Colon (tissue), 2 donors: ENCODE measurements at regions not wholly inside any gene's neighbourhood (a gene's known extent, or its start where the extent isn't known, plus 50 kb on each side); places are given as distances from the start of the nearest gene placed in this dataset.

Experiments used
- FAIRE-seq: peaks from 2 replicates; lab custom pipeline; 2012; peaks lifted over from hg19 to GRCh38; lab: Jason Lieb, UNC
- donor health status: control.
- donor health status: control.

DNA sequence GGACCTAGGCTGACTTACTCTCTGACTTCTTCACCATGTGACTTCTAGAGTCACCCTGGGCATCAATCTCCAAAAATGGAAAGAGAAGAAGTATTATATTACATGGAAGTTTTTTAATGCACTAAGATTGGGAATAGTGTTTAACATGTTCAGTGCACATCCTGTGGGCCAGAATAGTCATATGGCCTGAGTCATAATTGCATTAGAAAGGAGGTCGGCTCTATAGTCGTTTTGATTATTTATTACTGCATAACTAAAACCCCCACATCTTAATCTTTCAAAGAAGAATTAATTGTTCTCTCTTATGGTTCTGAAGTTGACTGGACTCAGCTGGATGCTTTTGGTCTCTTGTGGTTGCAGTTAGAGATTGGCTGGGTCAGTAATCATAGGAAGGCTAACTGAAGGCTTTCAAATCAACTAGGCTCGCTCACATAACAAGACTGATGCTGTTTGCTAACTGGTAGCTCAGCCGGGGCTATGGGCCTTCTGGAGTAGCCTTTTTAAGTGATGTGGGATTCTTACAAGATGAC lies 810.6 kb upstream of the ADGRL4 start:
- no peak for FAIRE-seq

DNA sequence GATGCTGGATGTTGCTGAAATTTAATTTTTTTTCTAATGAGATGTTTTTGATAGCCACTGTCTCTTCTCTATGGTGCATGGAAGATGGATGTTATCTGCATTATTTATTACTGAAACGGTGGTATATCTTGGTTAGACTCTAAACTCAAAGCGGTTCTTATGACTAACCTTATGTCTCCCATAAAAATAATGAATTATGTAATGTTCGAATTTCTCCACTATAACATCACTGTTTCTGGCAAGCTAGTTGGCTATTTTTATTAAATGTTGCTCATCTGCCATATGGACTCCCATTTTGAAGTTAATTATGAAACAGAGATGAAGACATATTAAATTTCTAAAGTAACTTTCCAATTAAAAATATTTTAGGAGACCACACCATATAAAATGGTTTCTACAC lies 808.6 kb upstream of the ADGRL4 start:
- FAIRE-seq, result no peak

DNA sequence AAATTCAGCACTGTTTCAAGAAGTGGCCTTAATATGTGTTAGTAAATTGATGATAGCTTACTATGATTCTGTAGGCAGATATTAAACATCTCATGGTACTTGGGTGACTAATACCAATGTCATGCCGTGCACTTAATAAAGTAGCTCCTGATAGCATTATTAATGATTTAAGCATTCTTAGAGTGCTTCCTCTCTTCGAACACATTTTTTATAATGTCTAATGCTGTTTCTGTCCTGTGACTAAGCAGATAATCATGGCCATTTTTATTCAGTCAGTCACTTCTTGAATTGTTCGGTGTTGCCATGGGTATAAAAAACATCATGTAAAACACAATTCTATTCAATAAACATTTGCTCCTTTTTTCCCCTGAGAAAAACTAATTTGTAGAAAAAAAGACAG lies 804.6 kb upstream of the ADGRL4 start:
- FAIRE-seq, result no peak

DNA sequence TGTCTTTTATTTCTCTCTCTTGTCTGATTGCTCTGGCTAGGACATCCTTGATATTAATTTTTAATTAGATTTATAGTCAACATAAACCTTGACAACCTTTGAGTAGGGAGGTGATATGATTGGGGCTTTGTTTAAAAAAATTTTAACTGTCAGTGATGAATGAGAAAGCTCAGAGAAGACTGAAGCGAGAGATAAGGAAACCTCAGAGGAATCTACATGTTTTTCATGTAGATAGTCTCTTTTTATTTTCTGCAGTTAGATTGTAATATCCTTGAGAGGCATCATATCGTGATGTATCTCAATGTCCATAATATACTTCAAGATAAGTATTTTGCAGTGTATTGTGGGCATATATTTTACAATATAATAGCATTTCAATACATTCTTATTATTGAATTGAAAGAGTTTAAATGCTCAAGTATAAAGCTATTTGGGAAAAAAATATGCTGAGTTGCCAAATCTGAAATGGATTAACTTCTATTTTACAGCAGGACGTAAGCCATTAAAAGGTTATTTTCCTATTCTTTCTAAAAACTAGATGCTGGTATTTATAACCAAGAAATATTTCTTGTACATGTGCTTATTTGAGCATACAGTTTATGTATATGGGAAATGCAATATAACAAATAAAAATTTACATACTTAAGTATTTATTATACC lies 802.4 kb upstream of the ADGRL4 start:
- FAIRE-seq, result no peak

DNA sequence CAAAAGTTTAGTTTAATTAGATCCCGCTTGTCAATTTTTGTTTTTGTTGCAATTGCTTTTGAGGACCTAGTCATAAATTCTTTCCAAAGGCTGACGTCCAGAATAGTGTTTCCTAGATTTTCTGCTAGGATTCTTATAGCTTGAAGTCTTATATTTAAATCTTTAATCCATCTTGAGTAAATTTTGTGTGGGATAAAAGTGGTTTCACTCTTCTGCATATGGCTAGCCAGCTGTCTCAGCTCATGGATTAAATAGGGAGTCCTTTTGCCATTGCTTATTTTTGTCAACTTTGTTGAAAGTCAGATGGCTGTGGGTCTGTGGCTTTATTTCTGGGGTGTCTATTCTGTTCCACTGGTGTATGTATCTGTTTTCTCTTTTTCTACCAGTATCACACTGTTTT lies 801.3 kb upstream of the ADGRL4 start:
- FAIRE-seq, result no peak

DNA sequence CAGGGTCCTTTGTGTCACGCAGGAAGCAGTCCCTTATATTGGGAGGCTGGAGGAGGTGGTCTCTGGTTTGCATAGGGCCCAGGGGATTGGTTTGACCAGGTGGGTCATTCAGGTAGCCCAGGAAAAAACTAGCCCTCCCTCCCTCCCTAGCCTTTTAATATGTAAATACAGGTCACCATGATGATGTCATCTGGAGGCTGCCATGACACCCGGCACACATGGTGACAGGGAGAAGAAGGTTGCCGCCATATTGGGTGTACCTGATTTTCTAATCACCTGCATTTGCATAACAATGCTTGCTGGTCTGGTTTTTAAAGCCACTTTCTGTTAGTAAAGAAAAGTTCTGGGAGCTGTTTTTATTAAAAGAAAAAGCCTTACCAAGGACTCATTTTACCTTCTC lies 791.0 kb upstream of the ADGRL4 start:
- no peak for FAIRE-seq

DNA sequence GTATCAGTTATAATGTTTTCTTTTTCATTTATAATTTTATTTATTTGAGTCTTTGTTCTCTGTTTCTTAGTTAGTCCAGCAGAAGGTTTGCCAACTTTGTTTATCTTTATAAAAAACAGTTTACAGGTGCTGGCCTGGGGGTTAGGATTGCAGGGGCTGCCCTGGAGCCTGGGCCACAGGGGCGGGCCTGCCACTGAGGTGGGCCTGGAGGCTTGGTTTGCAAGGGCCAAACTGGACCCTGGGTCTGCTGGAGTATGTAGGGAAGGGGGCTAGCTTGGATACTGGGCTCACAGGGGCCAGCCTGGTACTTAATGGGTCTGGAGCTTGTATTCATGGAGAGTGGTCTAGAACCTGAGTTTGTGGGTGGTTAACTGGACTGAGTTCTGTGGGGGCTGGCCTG lies 789.9 kb upstream of the ADGRL4 start:
- FAIRE-seq, result no peak

DNA sequence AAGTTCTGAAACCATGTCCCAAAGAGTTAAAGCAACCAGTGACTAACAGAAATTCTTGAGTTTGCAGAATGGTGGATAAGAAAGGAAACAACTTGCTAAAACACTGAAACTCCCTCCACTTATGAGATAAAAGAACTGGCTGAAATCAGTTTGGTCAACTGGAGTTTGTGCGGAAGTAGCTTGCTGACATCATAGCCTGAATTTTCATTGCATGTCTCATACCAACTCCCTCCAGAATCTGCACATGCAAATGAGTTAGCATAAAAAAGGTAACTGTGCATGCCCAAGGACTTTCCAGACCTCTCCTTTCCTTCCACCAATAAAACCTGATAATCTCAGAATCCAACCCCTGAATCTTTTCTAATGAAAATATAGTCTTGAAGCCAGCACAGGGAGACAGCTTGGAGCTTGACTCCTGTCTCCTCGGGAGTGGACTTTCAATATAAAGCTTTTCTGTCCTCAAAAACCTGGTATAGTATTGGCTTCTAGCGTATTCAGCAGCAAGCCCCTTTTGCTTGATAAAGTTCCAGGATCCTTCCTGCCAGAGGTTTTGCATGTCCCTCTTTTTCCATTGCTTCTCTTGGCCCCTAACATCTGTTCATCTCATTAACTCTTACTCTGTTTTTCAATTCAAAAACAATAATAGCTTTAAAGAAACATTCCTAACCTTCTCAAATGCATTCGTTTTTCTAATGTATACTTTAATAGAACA lies 785.8 kb upstream of the ADGRL4 start:
- FAIRE-seq, result no peak

DNA sequence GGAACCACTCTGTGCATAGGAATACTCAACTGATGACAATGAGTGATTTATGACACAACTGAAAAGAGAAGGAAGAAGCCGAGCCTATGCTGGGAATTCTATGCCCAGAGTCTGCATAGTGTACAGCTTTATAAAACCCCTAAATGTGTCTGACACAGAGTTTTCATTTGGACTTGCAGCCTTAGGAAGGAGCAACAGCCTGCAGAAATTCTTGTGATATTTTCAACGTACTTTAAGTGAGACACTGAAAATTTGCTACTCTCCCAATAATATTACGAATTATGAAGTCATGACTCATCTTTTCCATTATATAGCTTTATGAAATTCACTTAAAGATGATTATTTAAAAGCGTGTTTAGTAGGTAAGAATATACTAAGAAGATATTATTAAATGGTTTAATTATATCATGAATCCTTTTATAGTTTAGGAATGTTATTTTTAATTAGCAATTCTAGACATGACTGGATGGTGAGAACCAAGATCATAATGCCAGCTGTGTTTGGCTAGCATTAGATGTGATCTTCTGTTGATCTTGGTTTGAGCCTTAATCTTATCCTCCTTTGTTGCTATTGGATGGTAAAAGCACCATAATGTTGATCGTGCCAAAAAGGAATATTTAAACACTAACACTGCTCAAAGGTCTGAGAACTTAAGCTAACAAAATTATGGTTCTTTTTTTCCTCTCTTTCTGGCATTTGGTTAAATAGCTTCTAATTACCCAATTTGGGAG lies 785.1 kb upstream of the ADGRL4 start:
- FAIRE-seq, result no peak

DNA sequence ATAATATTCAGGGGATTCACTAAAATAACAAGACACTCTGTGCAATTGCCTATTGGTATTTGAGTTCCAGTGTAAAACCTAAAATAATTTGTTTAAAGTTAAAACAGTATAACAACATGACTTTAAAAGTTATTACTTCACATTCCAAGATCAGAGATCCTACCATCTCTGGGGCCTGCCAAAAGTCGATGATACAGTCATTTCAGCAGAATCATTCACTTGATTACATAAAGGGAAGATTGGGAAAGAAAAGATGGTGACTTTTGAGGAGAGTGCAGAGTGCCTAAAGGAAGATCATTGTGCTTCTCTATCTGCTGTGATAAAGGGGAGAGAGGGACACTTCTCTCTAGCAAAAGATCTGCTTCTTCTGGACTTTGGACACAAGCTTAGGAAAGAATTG lies 784.4 kb upstream of the ADGRL4 start:
- FAIRE-seq, result no peak

DNA sequence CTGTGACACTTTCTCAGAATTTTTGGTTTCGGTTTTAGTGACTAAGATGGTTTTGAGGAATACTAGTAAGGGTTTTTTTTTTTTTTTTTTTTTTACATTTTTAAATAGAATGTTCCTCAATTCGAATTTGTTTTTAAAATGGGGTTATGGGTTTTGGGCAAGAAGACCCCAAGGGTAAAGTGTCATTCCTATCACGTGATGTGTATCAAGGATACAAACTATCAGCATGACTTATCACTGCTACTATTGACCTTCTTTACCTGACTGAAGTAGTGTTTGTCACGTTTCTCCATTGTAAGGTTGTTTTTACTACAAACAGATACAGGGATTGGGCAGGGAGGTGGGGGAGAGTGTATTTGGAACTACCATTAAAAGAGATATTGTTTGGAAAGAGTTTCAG lies 781.1 kb upstream of the ADGRL4 start:
- FAIRE-seq, result no peak

DNA sequence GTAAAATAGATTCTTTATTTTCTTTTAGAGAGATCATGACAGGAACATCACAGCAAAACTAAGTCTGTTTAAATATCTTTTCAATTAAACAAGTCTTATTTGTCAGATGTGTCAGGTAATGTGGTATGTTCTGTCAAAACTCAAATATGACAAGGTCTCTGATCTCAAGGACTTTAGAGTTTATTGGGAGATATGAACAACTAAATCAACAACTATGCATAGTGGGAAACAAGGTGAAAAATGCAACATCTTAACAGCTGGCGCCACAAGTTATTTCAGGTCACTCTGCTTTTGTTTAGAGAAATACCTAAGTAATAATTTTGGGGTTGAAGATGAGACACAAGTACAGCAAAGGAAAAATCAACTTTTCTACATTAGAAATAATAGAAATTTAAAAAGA lies 779.4 kb upstream of the ADGRL4 start:
- FAIRE-seq, result no peak

DNA sequence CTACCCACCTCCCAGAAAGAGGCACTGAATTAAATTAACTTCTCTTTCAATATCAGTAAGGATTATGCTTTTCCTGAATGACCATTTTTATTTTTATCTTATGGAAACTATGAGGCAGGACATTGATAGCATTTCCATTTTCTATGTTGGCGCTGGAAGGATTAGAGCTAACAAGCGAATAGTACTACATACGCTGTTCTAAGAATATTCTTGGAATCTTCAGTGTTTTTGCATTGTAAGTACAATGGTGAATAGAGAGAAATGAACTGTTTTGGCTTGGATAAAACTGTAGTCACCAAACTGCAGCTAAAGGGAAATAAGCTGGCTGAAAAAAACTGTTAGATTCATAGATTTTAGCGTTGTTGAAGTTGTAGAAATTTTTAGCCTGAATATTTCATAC lies 779.0 kb upstream of the ADGRL4 start:
- FAIRE-seq, result no peak

DNA sequence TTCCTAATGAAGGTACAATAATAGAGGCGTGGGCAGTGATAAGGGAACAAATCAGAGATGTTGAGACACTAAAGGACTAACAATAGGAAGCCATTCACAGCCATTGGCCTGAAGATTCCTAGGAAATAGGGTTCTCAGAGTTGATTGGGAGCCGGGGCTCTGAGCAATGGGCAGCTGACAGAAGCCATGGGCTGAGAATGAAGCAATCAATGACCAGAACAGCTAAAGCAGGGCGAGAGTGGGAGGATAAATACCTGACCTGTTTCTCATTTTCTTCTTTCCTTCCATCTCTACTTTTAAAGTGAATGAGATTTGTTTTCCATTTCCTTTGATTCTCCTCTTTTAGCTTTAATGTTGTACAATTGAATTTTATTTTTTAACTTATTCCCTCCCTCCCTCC lies 774.7 kb upstream of the ADGRL4 start:
- FAIRE-seq, result no peak

DNA sequence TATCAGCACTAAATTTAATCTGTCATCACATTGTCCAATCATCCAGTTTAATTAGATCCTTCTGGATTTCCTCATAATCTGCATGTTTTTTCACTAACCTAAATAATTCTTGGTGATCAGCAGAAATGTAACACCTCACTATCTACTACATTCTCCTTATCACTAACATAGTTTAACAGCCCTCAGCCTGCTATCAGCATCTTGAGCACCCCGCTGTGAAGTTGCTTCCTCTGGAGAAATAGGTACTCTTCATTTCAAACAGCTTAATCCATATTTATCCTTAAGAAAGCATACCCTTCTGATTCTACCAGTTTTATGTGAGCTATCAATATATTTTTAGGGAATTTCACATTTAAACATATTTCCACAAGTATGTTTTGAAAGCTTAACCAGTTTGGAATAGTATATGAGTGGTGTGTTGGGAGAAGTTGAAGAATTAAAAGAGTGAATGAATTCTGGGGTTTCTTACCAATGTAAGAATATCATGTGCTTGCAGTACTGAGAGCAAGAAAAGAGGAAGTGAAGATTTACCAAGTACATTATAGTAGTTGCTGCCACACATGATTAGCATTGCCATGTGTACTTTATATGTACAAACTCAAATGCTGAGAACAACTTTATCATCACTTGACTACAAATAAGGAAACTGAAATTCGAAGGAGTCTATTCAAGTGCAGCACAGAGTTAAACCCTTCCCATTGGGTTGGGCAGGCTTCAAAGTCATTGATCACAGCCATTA lies 771.1 kb upstream of the ADGRL4 start:
- no peak for FAIRE-seq

DNA sequence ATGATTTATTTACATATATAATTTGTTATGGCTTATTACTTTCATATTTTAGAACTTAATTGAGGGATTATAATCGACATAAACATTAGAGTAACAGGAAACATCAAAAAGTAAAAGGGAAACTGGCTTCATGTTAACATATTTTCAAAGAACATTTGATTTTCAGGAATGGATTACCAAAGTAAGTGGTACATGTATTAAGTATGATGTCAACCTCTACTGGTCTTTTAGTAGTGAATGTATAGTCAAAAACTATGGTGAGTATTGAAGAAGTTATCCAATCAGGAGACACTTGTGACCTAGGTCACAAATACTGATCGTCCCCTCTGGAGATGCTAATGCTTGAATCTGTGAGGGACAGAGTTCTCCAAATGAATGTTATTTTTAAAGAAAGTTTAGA lies 768.9 kb upstream of the ADGRL4 start:
- no peak for FAIRE-seq

DNA sequence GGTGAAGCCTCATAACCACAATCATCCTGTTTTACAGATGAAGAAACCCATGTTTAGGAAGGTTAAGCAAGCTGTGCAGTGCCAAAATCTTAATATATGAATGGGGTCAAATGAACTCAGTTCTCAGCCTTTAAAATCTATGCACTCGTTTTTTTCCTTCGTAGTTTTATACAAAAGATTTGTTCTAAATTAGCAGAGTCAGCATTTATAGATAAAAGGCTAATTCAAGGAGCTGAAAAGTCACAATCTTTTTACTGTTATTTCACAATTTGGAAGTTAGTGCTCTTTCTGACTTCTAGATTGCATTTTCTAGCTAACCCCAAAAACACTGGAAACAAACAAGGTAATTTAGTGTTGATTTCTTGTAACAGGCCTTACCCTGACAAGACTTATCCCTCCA lies 766.9 kb upstream of the ADGRL4 start:
- no peak for FAIRE-seq

DNA sequence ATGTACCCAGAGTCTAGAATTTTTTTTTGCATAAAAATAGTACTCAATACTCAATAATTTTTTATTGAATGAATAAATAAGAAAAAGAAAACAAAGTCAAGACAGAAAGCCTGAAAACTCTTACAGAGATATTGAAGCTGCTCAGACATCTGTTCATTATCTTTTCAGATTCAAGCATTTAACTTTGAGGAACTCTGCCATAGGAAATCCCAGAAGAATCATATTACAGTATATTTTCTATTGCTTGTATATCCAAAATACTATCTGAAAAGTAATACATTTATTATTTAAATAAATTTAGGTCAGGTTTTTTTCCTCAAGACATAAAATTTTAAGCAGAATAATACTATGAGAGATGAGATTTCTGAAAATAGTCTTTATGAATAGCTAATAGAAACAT lies 755.9 kb upstream of the ADGRL4 start:
- no peak for FAIRE-seq

DNA sequence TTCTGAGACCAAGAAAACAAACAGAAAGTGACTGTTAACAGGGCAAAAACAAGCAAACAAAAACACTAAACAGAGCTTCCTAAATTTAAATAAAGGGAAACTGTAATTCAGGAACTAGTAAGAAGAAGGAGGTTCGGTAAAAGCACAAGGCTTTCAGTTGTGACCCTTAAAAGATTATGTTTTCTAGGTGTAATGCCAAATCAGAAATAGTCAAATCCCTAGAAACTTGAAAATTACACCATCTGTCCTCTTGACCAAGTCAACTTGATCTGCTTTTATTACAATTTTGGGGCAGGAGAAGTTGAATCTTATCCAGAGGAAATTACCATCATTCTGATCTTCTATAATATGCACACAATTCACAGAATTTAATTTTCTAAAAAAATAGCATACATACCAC lies 754.0 kb upstream of the ADGRL4 start:
- no peak for FAIRE-seq

DNA sequence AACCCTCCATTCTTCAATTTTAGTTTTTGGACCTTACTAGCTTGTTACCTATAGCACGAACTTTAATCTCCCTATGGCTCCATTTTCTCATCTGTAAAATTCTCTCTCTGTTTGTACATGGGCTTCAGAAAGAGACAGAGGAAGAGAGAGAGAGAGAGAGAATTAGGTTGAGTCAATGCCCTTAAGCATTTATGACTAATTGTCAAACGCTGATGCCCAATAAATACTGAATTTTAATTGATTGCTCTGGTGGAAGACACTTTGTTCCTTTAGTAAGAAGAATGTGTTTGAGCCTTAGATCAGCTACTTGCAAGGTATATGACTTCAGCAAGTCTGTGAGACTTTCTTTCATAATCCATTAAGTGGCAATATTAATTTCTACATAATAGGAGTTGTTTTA lies 743.1 kb upstream of the ADGRL4 start:
- no peak for FAIRE-seq

DNA sequence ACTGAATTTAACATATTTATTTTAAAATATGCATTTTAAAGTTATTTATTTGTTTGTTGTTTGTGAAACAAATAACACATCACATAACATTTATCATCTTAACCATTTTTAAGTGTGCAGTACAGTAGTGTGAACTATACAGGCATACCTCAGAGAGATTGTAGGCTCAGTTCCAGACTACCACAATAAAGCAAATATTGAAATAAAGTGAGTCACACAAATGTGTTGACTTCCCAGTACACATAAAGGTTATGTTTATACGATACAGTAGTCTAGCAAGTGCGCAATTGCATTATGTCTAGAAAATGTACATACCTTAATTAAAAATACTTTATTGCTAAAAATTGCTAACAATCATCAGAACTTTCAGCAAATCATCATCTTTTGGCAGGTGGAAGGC lies 739.4 kb upstream of the ADGRL4 start:
- no peak for FAIRE-seq

DNA sequence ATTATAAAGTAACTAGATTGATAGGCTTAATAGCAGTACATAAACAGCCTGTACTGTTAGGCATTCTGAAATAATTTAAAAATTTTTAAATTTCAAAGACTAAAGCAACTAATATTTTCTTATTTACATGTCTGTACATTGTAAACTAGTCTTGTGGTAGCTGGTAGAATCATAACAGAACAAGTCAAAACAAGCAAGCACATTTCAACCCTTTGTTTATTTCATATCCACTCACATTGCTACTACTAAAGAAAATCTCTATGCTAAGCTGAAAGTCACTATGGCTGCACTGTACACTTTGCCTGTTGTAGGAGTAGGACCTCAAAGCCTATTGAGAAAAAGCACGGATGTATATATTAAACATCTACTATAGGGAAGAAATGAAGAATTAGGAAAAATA lies 738.2 kb upstream of the ADGRL4 start:
- no peak for FAIRE-seq
